NCI-H345 treated with DMSO at 0.1 percent for 48 hours (cell line): ENCODE measurements at regions not wholly inside any gene's neighbourhood (a gene's known extent, or its start where the extent isn't known, plus 50 kb on each side); places are given as distances from the start of the nearest gene placed in this dataset.
"Not testable (repeated sequence)": the region's sequence is repeated elsewhere in the genome, so short reads cannot be mapped to it uniquely, and the experiment has no call there.

ENCODE experiments used
- DNase-seq: peaks from one replicate; lab custom pipeline; 2025; ENCODE audit not compliant: unreplicated experiment; lab: John Stamatoyannopoulos, UW

DNA sequence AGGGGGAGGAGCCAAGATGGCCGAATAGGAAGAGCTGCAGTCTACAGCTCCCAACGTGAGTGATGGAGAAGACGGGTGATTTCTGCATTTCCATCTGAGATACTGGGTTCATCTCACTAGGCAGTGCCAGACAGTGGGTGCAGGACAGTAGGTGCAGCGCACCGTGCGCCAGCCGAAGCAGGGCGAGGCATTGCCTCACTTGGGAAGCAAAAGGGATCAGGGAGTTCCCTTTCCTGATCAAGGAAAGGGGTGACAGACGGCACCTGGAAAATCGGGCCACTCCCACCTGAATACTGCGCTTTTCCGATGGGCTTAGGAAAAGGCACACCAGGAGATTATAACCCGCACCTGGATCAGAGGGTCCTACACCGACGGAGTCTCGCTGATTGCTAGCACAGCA, 121.1 kb upstream of the SESTD1 start:
- not testable (repeated sequence) for DNase-seq

- DNase-seq: no peak
These were observed 119.3 kb upstream of the SESTD1 start for GRCh38 chr2:179383975-179384374.

DNA sequence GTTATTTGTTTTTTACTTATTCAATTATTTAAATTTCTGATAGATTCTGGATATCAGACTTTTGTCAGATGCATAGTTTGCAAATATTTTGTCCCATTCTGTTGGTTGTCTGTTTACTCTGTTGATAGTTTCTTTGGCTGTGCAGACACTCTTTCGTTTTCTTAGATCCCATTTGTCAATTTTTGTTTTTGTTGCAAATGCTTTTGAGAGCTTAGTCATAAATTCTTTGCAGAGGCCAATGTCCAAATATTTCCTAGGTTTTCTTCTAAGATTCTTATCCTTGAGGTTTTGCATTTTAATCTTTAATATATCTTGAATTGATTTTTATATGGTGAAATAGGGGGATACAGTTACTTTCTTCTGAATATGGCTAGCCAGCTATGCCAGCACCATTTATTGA, 112.7 kb upstream of the SESTD1 start:
- no peak for DNase-seq

- no peak for DNase-seq
These were observed 112.2 kb upstream of the SESTD1 start for GRCh38 chr2:179376881-179377280.

GRCh38 chr2:179373816-179374215, 109.2 kb upstream of the SESTD1 start:
- DNase-seq: no peak

GRCh38 chr2:179365561-179365960, 100.9 kb upstream of the SESTD1 start:
- DNase-seq: not testable (repeated sequence)

GRCh38 chr2:179355881-179356280, 91.2 kb upstream of the SESTD1 start:
- DNase-seq: no peak

- DNase-seq: no peak
These were observed 90.3 kb upstream of the SESTD1 start for GRCh38 chr2:179354739-179355537.

GRCh38 chr2:179354296-179354695, 89.7 kb upstream of the SESTD1 start:
- no peak for DNase-seq

- no peak for DNase-seq
These were observed 87.5 kb upstream of the SESTD1 start for GRCh38 chr2:179352181-179352580.

DNA sequence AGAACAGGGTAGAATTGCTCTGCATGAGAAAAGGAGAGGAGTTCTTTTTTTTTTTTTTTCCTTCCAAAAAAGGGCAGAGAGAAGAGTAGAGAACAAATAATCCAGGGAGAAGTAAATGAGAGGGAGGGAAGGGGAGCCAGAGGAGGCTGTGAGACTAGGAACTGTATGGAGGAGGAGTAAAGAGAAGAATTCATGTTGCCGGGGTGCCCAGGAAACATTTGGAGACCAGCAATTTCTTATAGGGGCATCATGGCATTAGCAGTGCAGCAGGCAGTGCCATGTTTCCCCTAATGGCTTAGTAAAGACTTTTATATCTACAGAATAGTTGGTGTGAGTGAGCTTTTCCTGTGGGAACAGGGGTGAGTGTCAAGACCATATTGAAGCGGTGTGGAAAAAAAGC, 86.4 kb upstream of the SESTD1 start:
- no peak for DNase-seq

DNA sequence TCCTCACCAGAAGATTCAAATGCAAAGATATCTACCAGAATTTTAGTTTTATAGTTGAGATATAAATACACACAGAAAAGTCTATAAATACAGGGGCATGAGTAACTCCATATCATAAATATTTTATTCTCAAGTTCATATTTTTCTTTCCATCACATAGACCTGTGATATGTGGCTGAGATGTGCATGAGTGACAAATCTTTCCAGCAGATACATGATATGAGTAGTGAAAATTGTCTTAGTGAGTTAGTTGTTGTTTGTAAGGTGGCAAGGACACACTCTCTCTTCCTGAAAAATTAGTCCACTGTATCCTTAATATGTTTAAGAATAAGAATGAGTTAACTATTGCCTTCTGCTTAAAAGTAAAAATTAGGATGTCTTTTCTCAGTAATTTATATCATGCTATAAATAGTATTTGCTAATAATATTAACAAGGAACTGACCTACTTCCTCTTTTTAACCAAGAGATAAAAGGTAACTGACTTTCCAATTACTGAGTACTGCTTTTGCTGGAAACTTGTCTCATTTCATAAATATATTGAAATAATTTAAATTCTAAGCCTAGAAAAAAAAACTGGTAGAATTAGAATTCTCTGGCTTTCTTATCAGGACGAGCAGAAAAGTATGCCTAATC, 85.2 kb upstream of the SESTD1 start:
- no peak for DNase-seq

GRCh38 chr2:179348906-179349305, 84.3 kb upstream of the SESTD1 start:
- no peak for DNase-seq

DNA sequence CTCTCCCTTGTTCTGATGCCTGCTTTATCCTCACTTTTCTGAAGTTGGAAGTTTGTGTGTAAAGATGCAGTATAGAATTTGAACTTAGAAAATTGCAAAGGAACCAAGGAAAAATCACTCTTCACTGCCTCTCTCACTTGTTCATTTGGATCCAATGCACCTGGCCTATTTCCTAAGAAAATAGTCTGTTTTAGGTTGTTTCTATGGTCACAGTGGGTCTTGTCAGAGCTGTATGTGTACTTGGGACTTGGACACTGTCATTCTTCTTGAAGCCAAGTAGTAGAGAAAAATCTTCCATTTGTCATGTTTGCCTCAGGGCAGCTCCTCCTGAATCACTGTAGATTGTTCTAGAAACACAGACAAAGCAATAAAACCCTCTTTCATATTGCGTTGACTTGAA, 80.3 kb upstream of the SESTD1 start:
- DNase-seq: no peak

DNA sequence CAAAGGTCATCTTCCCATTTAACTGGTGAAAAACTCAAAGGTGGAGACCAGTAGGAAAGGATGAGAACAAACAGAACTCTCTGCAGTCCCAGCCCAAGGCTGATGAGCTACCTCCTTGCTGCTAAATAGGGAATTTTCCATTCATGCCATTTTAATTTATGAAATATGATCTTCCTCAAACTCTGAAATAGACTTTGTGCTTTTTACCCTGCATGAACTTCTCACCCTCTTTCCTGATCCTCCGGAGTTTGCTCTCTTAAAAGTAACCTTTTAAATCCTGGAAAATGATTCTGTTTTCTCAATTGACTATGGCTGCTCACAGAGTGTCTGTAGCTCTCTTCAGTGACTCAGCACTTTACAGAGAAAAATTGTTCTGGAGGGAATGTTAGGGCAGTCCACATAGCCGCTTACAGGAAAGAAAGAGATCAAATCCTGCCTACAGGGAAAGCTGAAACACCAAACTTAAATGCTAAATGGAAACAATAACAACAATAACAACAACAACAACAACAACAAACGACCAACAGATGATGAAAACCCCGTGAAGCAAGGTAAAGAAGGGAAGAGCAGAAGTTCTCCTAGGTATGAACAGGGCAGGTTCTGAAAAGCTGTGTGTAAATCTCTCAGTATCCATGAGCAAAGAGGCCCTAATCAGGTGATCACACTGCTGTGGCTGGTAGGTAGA, 79.8 kb upstream of the SESTD1 start:
- DNase-seq: no peak

- DNase-seq: no peak
These were observed 79.3 kb upstream of the SESTD1 start for GRCh38 chr2:179343945-179344279.

DNA sequence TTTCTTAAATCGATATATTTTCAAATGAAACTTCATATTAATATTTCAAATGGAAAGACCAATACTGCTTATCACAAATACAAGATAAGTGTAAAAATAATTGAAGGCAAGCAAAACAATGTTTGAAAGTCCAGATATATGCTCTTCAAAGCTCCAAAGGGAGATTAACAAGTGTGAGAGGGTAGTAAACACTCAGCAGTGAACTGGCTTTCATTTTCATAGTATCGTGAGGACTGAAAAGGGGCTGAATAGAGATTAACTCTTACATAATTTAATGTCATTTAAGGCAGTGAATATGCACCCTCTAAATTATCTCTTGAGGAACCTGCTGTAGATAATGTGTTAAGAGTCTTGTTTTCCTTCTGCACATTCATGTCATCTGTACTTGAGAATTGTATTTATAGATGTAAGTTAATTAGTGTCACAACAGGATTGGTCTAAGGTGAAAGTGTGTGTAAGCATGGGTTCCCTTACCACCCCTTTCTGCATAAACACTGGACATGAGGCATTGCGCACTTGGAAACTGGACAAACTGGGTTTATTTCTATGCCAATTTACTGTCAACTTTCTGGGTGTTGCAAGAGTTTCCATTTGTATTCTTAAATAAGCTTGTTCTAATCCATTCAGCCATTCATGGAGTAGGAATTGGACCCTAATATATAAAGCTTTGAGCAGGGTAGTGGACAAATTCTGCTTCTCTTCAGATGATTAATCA, 76.7 kb upstream of the SESTD1 start:
- no peak for DNase-seq

- DNase-seq: peak; percentile 7
These were observed 76.0 kb upstream of the SESTD1 start for GRCh38 chr2:179340678-179341077.

DNA sequence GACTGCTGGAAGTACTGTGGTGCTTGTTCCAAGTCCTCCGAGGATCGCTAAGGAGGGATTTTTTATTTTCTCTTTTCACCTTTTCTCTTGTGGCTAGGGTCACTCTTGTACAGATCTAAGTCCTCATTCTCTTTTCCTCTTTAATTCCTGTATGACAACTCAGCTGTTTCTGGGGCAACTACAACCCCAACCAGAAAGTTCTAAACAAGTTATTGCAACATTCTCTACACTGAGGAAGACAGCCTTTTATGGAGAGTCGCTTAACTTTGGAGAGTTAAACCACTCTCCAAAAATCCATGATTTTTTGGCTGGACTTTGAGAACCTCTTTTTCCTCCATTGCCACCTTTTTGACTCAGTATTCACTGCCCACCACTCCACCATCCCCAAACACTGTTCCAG, 74.0 kb upstream of the SESTD1 start:
- no peak for DNase-seq

- no peak for DNase-seq
These were observed 72.3 kb upstream of the SESTD1 start for GRCh38 chr2:179336782-179337534.

DNA sequence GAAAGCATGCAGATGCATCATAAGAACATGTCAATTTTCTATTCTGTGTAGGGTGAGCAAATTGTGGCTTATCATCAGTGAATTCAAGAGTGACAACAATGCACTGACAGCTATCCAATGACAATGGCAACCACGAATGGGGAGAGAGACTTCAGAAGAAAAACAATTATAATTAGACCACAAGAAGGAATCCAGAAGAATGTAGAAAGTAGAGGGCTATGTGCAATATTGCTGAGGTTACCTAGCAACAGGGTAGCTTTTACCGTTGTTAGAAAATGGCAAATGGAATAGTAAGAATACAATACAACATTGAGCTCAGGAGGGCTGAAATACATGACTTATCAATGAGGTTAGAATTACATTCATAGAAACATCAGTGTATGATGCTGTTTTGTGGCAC, 71.1 kb upstream of the SESTD1 start:
- DNase-seq: no peak
